H9 (cell line): ENCODE measurements at regions not wholly inside any gene's neighbourhood (a gene's known extent, or its start where the extent isn't known, plus 50 kb on each side); places are given as distances from the start of the nearest gene placed in this dataset.

Source experiments
- DNase-seq: peaks from one replicate; pipeline ENCODE4 v3.0.0-alpha.2; 2017
- H2AFZ ChIP-seq: one replicate; pipeline ENCODE4 v1.6.1; 2013; ENCODE audit warnings: mild to moderate bottlenecking, low read length, control low read depth, moderate library complexity
- H2AK5ac ChIP-seq: 2 replicates; pipeline ENCODE4 v1.6.1; 2013; ENCODE audit warnings: low read length, control low read depth, mixed read lengths; ENCODE audit not compliant: insufficient read length
- H2BK120ac ChIP-seq: one replicate; pipeline ENCODE4 v1.6.1; 2013; ENCODE audit warnings: low read depth, mild to moderate bottlenecking, low read length, control low read depth, inconsistent platforms; ENCODE audit not compliant: poor library complexity, severe bottlenecking
- H2BK12ac ChIP-seq: 2 replicates; pipeline ENCODE4 v1.6.1; 2013; ENCODE audit warnings: low read length, control low read depth, mixed read lengths, low read depth; ENCODE audit not compliant: insufficient read length
- H2BK15ac ChIP-seq: 2 replicates; pipeline ENCODE4 v1.6.1; 2013; ENCODE audit warnings: low read depth, low read length, control low read depth
- H2BK20ac ChIP-seq: one replicate; pipeline ENCODE4 v1.6.1; 2013; ENCODE audit warnings: low read depth, mild to moderate bottlenecking, low read length, control low read depth, inconsistent platforms; ENCODE audit not compliant: poor library complexity, severe bottlenecking
- H2BK5ac ChIP-seq: 2 replicates; pipeline ENCODE4 v1.6.1; 2013; ENCODE audit warnings: low read length, control low read depth, mixed read lengths; ENCODE audit not compliant: insufficient read length
- H3K14ac ChIP-seq: 2 replicates; pipeline ENCODE4 v1.6.1; 2013; ENCODE audit warnings: low read length, control low read depth; ENCODE audit not compliant: insufficient read depth
- H3K18ac ChIP-seq: 2 replicates; pipeline ENCODE4 v1.6.1; 2013; ENCODE audit warnings: low read depth, mild to moderate bottlenecking, mixed read lengths, low read length, control low read depth; ENCODE audit not compliant: insufficient read length
- H3K23ac ChIP-seq: 2 replicates; pipeline ENCODE4 v1.6.1; 2013; ENCODE audit warnings: low read length, control low read depth, mixed read lengths, low read depth; ENCODE audit not compliant: insufficient read length
- H3K23me2 ChIP-seq: 2 replicates; pipeline ENCODE4 v1.6.1; 2013; ENCODE audit warnings: low read depth, mild to moderate bottlenecking, mixed read lengths, low read length, control low read depth; ENCODE audit not compliant: insufficient read length, poor library complexity, severe bottlenecking
- H3K27ac ChIP-seq: 2 replicates; pipeline ENCODE4 v1.5.1; 2013; ENCODE audit warnings: low read length, control low read depth, mixed read lengths, low read depth; ENCODE audit not compliant: insufficient read length
- H3K27me3 ChIP-seq: 2 replicates; pipeline ENCODE4 v1.6.1; 2013; ENCODE audit warnings: low read length, control low read depth, inconsistent platforms; ENCODE audit not compliant: insufficient read depth
- H3K4ac ChIP-seq: 2 replicates; pipeline ENCODE4 v1.6.1; 2013; ENCODE audit warnings: low read depth, mild to moderate bottlenecking, control low read depth, inconsistent platforms, low read length, moderate library complexity
- H3K4me1 ChIP-seq: 2 replicates; pipeline ENCODE4 v1.6.1; 2013; ENCODE audit warnings: low read length, control low read depth, inconsistent platforms; ENCODE audit not compliant: insufficient read depth
- H3K4me2 ChIP-seq: 2 replicates; pipeline ENCODE4 v1.6.1; 2013; ENCODE audit warnings: low read length, control low read depth, mixed read lengths; ENCODE audit not compliant: insufficient read length, insufficient read depth
- H3K56ac ChIP-seq: 2 replicates; pipeline ENCODE4 v1.6.1; 2013; ENCODE audit warnings: low read depth, mild to moderate bottlenecking, mixed read lengths, low read length, control low read depth; ENCODE audit not compliant: insufficient read length
- H3K79me1 ChIP-seq: 2 replicates; pipeline ENCODE4 v1.6.1; 2013; ENCODE audit warnings: low read depth, mild to moderate bottlenecking, moderate library complexity, low read length, control low read depth, inconsistent platforms; ENCODE audit not compliant: insufficient read depth, poor library complexity, severe bottlenecking
- H3K79me2 ChIP-seq: 2 replicates; pipeline ENCODE4 v1.6.1; 2013; ENCODE audit warnings: low read length, control low read depth, inconsistent platforms; ENCODE audit not compliant: insufficient read depth
- H3K9ac ChIP-seq: 2 replicates; pipeline ENCODE4 v1.6.1; 2013; ENCODE audit warnings: low read length, control low read depth, mixed read lengths; ENCODE audit not compliant: insufficient read length; ENCODE audit errors: extremely low read depth
- H3K9me3 ChIP-seq: one replicate; pipeline ENCODE4 v1.6.1; 2013; ENCODE audit warnings: low read depth, low read length, inconsistent platforms; ENCODE audit not compliant: control insufficient read depth
- H3T11ph ChIP-seq: one replicate; pipeline ENCODE4 v1.6.1; 2013; ENCODE audit warnings: mild to moderate bottlenecking, low read length, control low read depth, inconsistent platforms
- H4K20me1 ChIP-seq: one replicate; pipeline ENCODE4 v1.6.1; 2013; ENCODE audit not compliant: control insufficient read depth, insufficient read length, insufficient read depth
- H4K5ac ChIP-seq: 2 replicates; pipeline ENCODE4 v1.6.1; 2013; ENCODE audit warnings: low read depth, mild to moderate bottlenecking, mixed read lengths, low read length, control low read depth; ENCODE audit not compliant: insufficient read length
- H4K8ac ChIP-seq: replicated peaks from 2 replicates; pipeline ENCODE4 v1.6.1; 2013; ENCODE audit warnings: low read length, control low read depth, mixed read lengths, low read depth; ENCODE audit not compliant: insufficient read length
- H4K91ac ChIP-seq: 2 replicates; pipeline ENCODE4 v1.6.1; 2013; ENCODE audit warnings: low read depth, mild to moderate bottlenecking, moderate library complexity, mixed read lengths, low read length, control low read depth; ENCODE audit not compliant: insufficient read length
- H3K27ac Mint-ChIP-seq, 3 experiments: 2 replicates in 2 of 3; 3 replicates in 1 of 3; pipeline ENCODE4 v1.8.0; 2020 to 2021; ENCODE audit warnings: mixed read lengths in 3 of 3, mild to moderate bottlenecking in 1 of 3, moderate library complexity in 1 of 3
- H3K27me3 Mint-ChIP-seq: 2 replicates; pipeline ENCODE4 v1.8.0; 2021; ENCODE audit warnings: low read depth, mild to moderate bottlenecking, moderate library complexity, mixed read lengths
- H3K36me3 Mint-ChIP-seq, 3 experiments: 2 replicates in 2 of 3; 3 replicates in 1 of 3; pipeline ENCODE4 v1.8.0; 2020 to 2021; ENCODE audit warnings: low read depth in 3 of 3, mixed read lengths in 3 of 3; ENCODE audit not compliant: insufficient read depth in 1 of 3
- H3K4me1 Mint-ChIP-seq, 2 experiments: 2 replicates each; pipeline ENCODE4 v1.8.0; 2020; ENCODE audit warnings: mixed read lengths in 2 of 2
- H3K4me3 Mint-ChIP-seq, 2 experiments: 2 replicates in 1 of 2; 3 replicates in 1 of 2; pipeline ENCODE4 v1.8.0; 2020 to 2021; ENCODE audit warnings: mild to moderate bottlenecking in 2 of 2, mixed read lengths in 2 of 2, moderate library complexity in 1 of 2
- H3K9me3 Mint-ChIP-seq, 2 experiments: 2 replicates in 1 of 2; 3 replicates in 1 of 2; pipeline ENCODE4 v1.8.0; 2020; ENCODE audit warnings: mild to moderate bottlenecking in 2 of 2, mixed read lengths in 2 of 2, moderate library complexity in 1 of 2
- CTCF ChIP-seq: fragments of 200-600 bp; sonication (generic); conservative IDR thresholded peaks from 3 replicates; pipeline ENCODE4 v1.8.0; 2021; ENCODE audit warnings: antibody characterized with exemption, mild to moderate bottlenecking
- WGBS: extraction: QIAGEN DNeasy Blood & Tissue Kit; methylation state at CpG from one replicate; pipeline ENCODE4 v1.1.7; 2013; ENCODE audit warnings: missing lambda C conversion rate, low lambda C conversion rate, mixed read lengths; ENCODE audit not compliant: insufficient read length; ENCODE audit errors: extremely low coverage; 5-methylcytosine and 5-hydroxymethylcytosine counted together

GRCh38 chr20:40953416-40953815 lies 75.2 kb upstream of the TOP1 start:
- Histone ChIP-seq H2BK12ac (no peak overlapping the region), H3K4me2 (no peak overlapping the region), H3K18ac (no peak overlapping the region), H3K23me2 (no peaks in the 10 kb centered on the region), H3K4ac (no peak overlapping the region), H3K27ac (no peak overlapping the region), H4K91ac (no peak overlapping the region), H2BK5ac (no peak overlapping the region), H4K5ac (no peak overlapping the region), H3K79me2 (no peaks in the 10 kb centered on the region), H2BK20ac (no peak overlapping the region), H3K4me1 (no peaks in the 10 kb centered on the region), H2BK15ac (no peak overlapping the region), H4K20me1 (no peaks in the 10 kb centered on the region), H3K56ac (no peak overlapping the region), H3K27me3 (no peaks in the 10 kb centered on the region), H3T11ph (no peak overlapping the region), H3K9ac (no peak overlapping the region), H3K23ac (no peak overlapping the region), H3K79me1 (no peaks in the 10 kb centered on the region), H2AK5ac (no peak overlapping the region), H2BK120ac (no peak overlapping the region), H2AFZ (no peak overlapping the region), H3K9me3 (no peaks in the 10 kb centered on the region), H3K14ac (no peak overlapping the region), H4K8ac (no peak overlapping the region)
- WGBS, result no CpG with 5 or more reads among the region's 2 CpGs
- H3K4me1 Mint-ChIP-seq, result peaks cover 6% of the 10 kb centered on the region in 2 experiments
- no peak for TF ChIP-seq CTCF
- peaks cover 3 to 8% of the 10 kb centered on the region in 2 experiments; a peak in 2 of 5 replicates for H3K9me3 Mint-ChIP-seq
- no peak overlapping the region for H3K4me3 Mint-ChIP-seq
- H3K27ac Mint-ChIP-seq, result no peak overlapping the region
- no peaks in the 10 kb centered on the region for H3K36me3 Mint-ChIP-seq
- no peak for DNase-seq
- peaks cover 8% of the 10 kb centered on the region for H3K27me3 Mint-ChIP-seq
